Ovary (tissue), 3 donors: ENCODE measurements at regions not wholly inside any gene's neighbourhood (a gene's known extent, or its start where the extent isn't known, plus 50 kb on each side); places are given as distances from the start of the nearest gene placed in this dataset.

Source experiments
- EP300 ChIP-seq: sonication (generic); formaldehyde crosslinking; IDR thresholded peaks from one replicate; pipeline ENCODE4 v1.6.1; 2017; ENCODE audit warnings: antibody characterized with exemption
- TF ChIP-seq, protein P1 (sequence below), 3 donors: fragments of 450-650 bp in 2 of 3; fragments of 200-600 bp in 1 of 3; IDR thresholded peaks; one replicate each; pipeline versions ENCODE4 v1.5.1 to v1.8.0; 2016 to 2022; ENCODE audit warnings: antibody characterized with exemption in 3 of 3, mild to moderate bottlenecking in 1 of 3
- donor health status: DM: no; HTN: no; CAD: no.

DNA sequence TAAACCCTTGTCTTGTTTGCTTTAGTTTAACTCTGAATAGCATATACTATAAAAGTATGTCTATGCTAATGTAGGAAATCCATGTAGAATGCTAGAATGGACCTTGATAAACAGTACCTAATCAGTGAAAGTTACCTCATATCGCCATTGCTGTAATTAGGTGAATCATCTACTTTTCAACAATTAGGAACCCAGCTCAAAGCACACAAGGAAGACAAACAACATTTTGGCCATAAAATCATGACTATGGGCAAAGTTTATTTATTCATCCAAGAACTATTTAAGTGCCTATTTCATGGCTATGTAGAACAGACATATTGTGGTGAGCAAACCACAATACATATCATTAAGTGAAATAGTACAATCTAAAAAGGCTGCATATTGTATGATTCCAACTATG is 1043.2 kb downstream of the BRINP3 start:
- TF ChIP-seq, protein P1, sequence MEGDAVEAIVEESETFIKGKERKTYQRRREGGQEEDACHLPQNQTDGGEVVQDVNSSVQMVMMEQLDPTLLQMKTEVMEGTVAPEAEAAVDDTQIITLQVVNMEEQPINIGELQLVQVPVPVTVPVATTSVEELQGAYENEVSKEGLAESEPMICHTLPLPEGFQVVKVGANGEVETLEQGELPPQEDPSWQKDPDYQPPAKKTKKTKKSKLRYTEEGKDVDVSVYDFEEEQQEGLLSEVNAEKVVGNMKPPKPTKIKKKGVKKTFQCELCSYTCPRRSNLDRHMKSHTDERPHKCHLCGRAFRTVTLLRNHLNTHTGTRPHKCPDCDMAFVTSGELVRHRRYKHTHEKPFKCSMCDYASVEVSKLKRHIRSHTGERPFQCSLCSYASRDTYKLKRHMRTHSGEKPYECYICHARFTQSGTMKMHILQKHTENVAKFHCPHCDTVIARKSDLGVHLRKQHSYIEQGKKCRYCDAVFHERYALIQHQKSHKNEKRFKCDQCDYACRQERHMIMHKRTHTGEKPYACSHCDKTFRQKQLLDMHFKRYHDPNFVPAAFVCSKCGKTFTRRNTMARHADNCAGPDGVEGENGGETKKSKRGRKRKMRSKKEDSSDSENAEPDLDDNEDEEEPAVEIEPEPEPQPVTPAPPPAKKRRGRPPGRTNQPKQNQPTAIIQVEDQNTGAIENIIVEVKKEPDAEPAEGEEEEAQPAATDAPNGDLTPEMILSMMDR (IDR thresholded peaks at IDR 0.05): no peak
- TF ChIP-seq EP300: no peak
